ENCODE measurements at regions not wholly inside any gene's neighbourhood (a gene's known extent, or its start where the extent isn't known, plus 50 kb on each side); places are given as distances from the start of the nearest gene placed in this dataset.
A peak's percentile ranks its signal among the peaks of the same experiment; 100 is the strongest.

- H3K4me1 Mint-ChIP-seq: peaks cover 10 to 18% of the 10 kb centered on the region in 2 donors
- no peaks in the 10 kb centered on the region for H3K27me3 Mint-ChIP-seq
- H3K4me3 Mint-ChIP-seq: no peak overlapping the region
- no peak for DNase-seq
- peaks cover 0 to 1% of the 10 kb centered on the region in 2 donors for H3K9me3 Mint-ChIP-seq
- H3K36me3 Mint-ChIP-seq: no peaks in the 10 kb centered on the region
- no peak for ATAC-seq (replicated peaks)
- no peak overlapping the region for H3K27ac Mint-ChIP-seq
Measured at GRCh38 chr1:58874757-58875755, 91.2 kb upstream of the JUN start.

- ATAC-seq (replicated peaks) (no peak), DNase-seq (no peak)
- Mint-ChIP-seq H3K9me3 (peaks cover 0 to 1% of the 10 kb centered on the region in 2 donors), H3K4me3 (no peak overlapping the region), H3K4me1 (peaks cover 8 to 29% of the 10 kb centered on the region in 2 donors), H3K27ac (no peak overlapping the region), H3K27me3 (peaks cover 0 to 6% of the 10 kb centered on the region in 2 donors), H3K36me3 (no peaks in the 10 kb centered on the region)
Measured at GRCh38 chr1:58879464-58879863, 95.6 kb upstream of the JUN start.

GRCh38 chr1:58880592-58880991 is 96.7 kb upstream of the JUN start:
- no peak for DNase-seq
- H3K27ac Mint-ChIP-seq: no peak overlapping the region
- H3K27me3 Mint-ChIP-seq: peaks cover 0 to 6% of the 10 kb centered on the region in 2 donors
- H3K4me3 Mint-ChIP-seq: no peak overlapping the region
- peaks cover 0 to 1% of the 10 kb centered on the region in 2 donors for H3K9me3 Mint-ChIP-seq
- H3K4me1 Mint-ChIP-seq: peaks cover 12 to 39% of the 10 kb centered on the region in 2 donors
- no peaks in the 10 kb centered on the region for H3K36me3 Mint-ChIP-seq
- no peak for ATAC-seq (replicated peaks)

- peaks cover 0 to 6% of the 10 kb centered on the region in 2 donors for H3K27me3 Mint-ChIP-seq
- H3K4me1 Mint-ChIP-seq: peaks cover 13 to 47% of the 10 kb centered on the region in 2 donors
- no peak overlapping the region for H3K27ac Mint-ChIP-seq
- no peak overlapping the region for H3K4me3 Mint-ChIP-seq
- ATAC-seq (replicated peaks) (no peak), DNase-seq (no peak)
- peaks cover 0 to 1% of the 10 kb centered on the region in 2 donors for H3K9me3 Mint-ChIP-seq
- no peaks in the 10 kb centered on the region for H3K36me3 Mint-ChIP-seq
Measured at GRCh38 chr1:58881471-58881994, 97.7 kb upstream of the JUN start.

- no peaks in the 10 kb centered on the region for H3K36me3 Mint-ChIP-seq
- DNase-seq (no peak), ATAC-seq (replicated peaks) (no peak)
- H3K27me3 Mint-ChIP-seq: peaks cover 0 to 6% of the 10 kb centered on the region in 2 donors
- peaks cover 0 to 1% of the 10 kb centered on the region in 2 donors for H3K9me3 Mint-ChIP-seq
- no peak overlapping the region for H3K4me3 Mint-ChIP-seq
- peak overlapping the region; percentile 28 for H3K27ac Mint-ChIP-seq
- peaks cover 13 to 47% of the 10 kb centered on the region in 2 donors for H3K4me1 Mint-ChIP-seq
Measured at GRCh38 chr1:58882322-58882948, 98.6 kb upstream of the JUN start.

- H3K4me1 Mint-ChIP-seq: peaks cover 13 to 47% of the 10 kb centered on the region in 2 donors
- DNase-seq (peak; percentile 9), ATAC-seq (replicated peaks) (peak; percentile 69 to 74)
- H3K27ac Mint-ChIP-seq: peak overlapping the region; percentile 63
- peak overlapping the region in 1 of 2 donors; percentile 27 for H3K4me3 Mint-ChIP-seq
- peaks cover 0 to 6% of the 10 kb centered on the region in 2 donors for H3K27me3 Mint-ChIP-seq
- no peaks in the 10 kb centered on the region for H3K36me3 Mint-ChIP-seq
- H3K9me3 Mint-ChIP-seq: no peaks in the 10 kb centered on the region
Measured at GRCh38 chr1:58883037-58883887, 99.4 kb upstream of the JUN start.

- DNase-seq (no peak), ATAC-seq (replicated peaks) (peak; percentile 89 to 92)
- no peak overlapping the region for H3K4me3 Mint-ChIP-seq
- no peak overlapping the region for H3K27ac Mint-ChIP-seq
- peaks cover 13 to 50% of the 10 kb centered on the region in 2 donors for H3K4me1 Mint-ChIP-seq
- peaks cover 0 to 6% of the 10 kb centered on the region in 2 donors for H3K27me3 Mint-ChIP-seq
- H3K36me3 Mint-ChIP-seq: no peaks in the 10 kb centered on the region
- H3K9me3 Mint-ChIP-seq: no peaks in the 10 kb centered on the region
Measured at GRCh38 chr1:58883888-58884482, 100.1 kb upstream of the JUN start.

GRCh38 chr1:58884706-58885661 is 101.1 kb upstream of the JUN start:
- peak; percentile 22 to 47 for ATAC-seq (replicated peaks)
- no peaks in the 10 kb centered on the region for H3K36me3 Mint-ChIP-seq
- no peak overlapping the region for H3K4me3 Mint-ChIP-seq
- H3K27ac Mint-ChIP-seq: no peak overlapping the region
- H3K4me1 Mint-ChIP-seq: peaks cover 13 to 54% of the 10 kb centered on the region in 2 donors
- no peak for DNase-seq
- peaks cover 0 to 6% of the 10 kb centered on the region in 2 donors for H3K27me3 Mint-ChIP-seq
- no peaks in the 10 kb centered on the region for H3K9me3 Mint-ChIP-seq

- Mint-ChIP-seq H3K36me3 (no peaks in the 10 kb centered on the region), H3K4me1 (peaks cover 13 to 51% of the 10 kb centered on the region in 2 donors), H3K9me3 (no peaks in the 10 kb centered on the region), H3K27me3 (no peaks in the 10 kb centered on the region), H3K27ac (no peak overlapping the region), H3K4me3 (no peak overlapping the region)
- ATAC-seq (replicated peaks): no peak
- DNase-seq: no peak
Measured at GRCh38 chr1:58885998-58886397, 102.2 kb upstream of the JUN start.

- Mint-ChIP-seq H3K4me1 (peaks cover 15 to 44% of the 10 kb centered on the region in 2 donors), H3K27ac (no peak overlapping the region), H3K27me3 (no peaks in the 10 kb centered on the region), H3K4me3 (no peak overlapping the region), H3K9me3 (no peaks in the 10 kb centered on the region), H3K36me3 (peaks cover 0 to 4% of the 10 kb centered on the region in 2 donors)
- no peak for DNase-seq
- ATAC-seq (replicated peaks): no peak
Measured at GRCh38 chr1:58886611-58887010, 102.8 kb upstream of the JUN start.

- no peaks in the 10 kb centered on the region for H3K9me3 Mint-ChIP-seq
- ATAC-seq (replicated peaks) (no peak), DNase-seq (no peak)
- no peak overlapping the region for H3K4me3 Mint-ChIP-seq
- peaks cover 15 to 40% of the 10 kb centered on the region in 2 donors for H3K4me1 Mint-ChIP-seq
- H3K36me3 Mint-ChIP-seq: peaks cover 0 to 4% of the 10 kb centered on the region in 2 donors
- H3K27me3 Mint-ChIP-seq: no peaks in the 10 kb centered on the region
- H3K27ac Mint-ChIP-seq: no peak overlapping the region
Measured at GRCh38 chr1:58887059-58887458, 103.2 kb upstream of the JUN start.

GRCh38 chr1:58888833-58889232 is 105.0 kb upstream of the JUN start:
- H3K4me1 Mint-ChIP-seq: peaks cover 9 to 29% of the 10 kb centered on the region in 2 donors
- no peaks in the 10 kb centered on the region for H3K9me3 Mint-ChIP-seq
- no peak for ATAC-seq (replicated peaks)
- H3K27ac Mint-ChIP-seq: no peak overlapping the region
- H3K36me3 Mint-ChIP-seq: peaks cover 0 to 4% of the 10 kb centered on the region in 2 donors
- no peaks in the 10 kb centered on the region for H3K27me3 Mint-ChIP-seq
- no peak overlapping the region for H3K4me3 Mint-ChIP-seq
- DNase-seq: no peak

Measured in stimulated activated naive B cell treated with anti-CD40 and anti-IgM and Interleukin-4, amounts not matched to agents 10 μg/mL and 1 μg/mL and 100 μg/mL, for 72 hours (primary cell).